HL-60 (cell line): ENCODE measurements at regions not wholly inside any gene's neighbourhood (a gene's known extent, or its start where the extent isn't known, plus 50 kb on each side); places are given as distances from the start of the nearest gene placed in this dataset.

Experiments used
- DNase-seq, 2 experiments: peaks; one replicate each; pipeline ENCODE4 v3.0.0-alpha.2; 2010 to 2020; ENCODE audit warnings: low read depth in 1 of 2, low spot score in 1 of 2
- H3K27ac ChIP-seq: fragments of 250-450 bp; sonication (Bioruptor Pico); replicated peaks from 2 replicates; pipeline ENCODE4 v1.5.1; 2020; ENCODE audit warnings: mild to moderate bottlenecking, moderate library complexity
- H3K27me3 ChIP-seq: fragments of 250-450 bp; sonication (Bioruptor Pico); 2 replicates; pipeline ENCODE4 v1.5.1; 2021; ENCODE audit warnings: mild to moderate bottlenecking, moderate library complexity; ENCODE audit not compliant: insufficient read depth, poor library complexity, severe bottlenecking
- H3K4me3 ChIP-seq: replicated peaks from 2 replicates; pipeline ENCODE4 v1.5.1; 2011; ENCODE audit warnings: mild to moderate bottlenecking, control low read depth, low read length; ENCODE audit not compliant: insufficient read depth
- GABPA ChIP-seq: IDR thresholded peaks from 2 replicates; pipeline ENCODE4 v1.6.1; 2012; ENCODE audit warnings: low read depth
- POLR2AphosphoS5 ChIP-seq: IDR thresholded peaks from 2 replicates; pipeline ENCODE4 v1.6.1; 2012; ENCODE audit warnings: low read depth
- SPI1 ChIP-seq: IDR thresholded peaks from 2 replicates; pipeline ENCODE4 v1.6.1; 2012; ENCODE audit warnings: low read depth, mild to moderate bottlenecking, borderline replicate concordance
- TF ChIP-seq, protein P1 (sequence below): IDR thresholded peaks from 2 replicates; pipeline ENCODE4 v1.6.1; 2012; ENCODE audit warnings: low read depth; ENCODE audit not compliant: insufficient replicate concordance
- TF ChIP-seq, protein P2 (sequence below): IDR thresholded peaks from one replicate; pipeline ENCODE4 v1.5.1; 2011; ENCODE audit warnings: low read length, control low read depth, inconsistent platforms; ENCODE audit not compliant: insufficient read depth

DNA sequence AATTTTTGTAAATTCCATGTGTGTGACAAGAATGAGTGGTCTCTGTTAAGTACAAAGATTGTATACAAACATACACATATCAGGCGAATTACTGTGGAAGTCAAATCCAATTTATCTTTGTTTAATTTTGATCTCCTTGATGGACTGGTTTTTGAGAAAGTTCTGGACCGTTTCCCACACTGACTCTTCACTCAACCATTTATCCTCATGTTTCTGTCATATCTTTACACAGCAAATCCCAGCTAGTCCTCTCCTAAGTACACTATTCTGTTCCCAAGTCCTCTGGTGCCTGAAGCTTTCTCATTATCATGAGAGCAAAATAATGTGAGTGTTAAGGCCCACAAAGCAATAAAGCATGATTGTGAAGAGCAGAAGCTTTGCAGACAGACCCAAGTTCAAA, 189.9 kb downstream of the WNT5A start:
- TF ChIP-seq, protein P1, sequence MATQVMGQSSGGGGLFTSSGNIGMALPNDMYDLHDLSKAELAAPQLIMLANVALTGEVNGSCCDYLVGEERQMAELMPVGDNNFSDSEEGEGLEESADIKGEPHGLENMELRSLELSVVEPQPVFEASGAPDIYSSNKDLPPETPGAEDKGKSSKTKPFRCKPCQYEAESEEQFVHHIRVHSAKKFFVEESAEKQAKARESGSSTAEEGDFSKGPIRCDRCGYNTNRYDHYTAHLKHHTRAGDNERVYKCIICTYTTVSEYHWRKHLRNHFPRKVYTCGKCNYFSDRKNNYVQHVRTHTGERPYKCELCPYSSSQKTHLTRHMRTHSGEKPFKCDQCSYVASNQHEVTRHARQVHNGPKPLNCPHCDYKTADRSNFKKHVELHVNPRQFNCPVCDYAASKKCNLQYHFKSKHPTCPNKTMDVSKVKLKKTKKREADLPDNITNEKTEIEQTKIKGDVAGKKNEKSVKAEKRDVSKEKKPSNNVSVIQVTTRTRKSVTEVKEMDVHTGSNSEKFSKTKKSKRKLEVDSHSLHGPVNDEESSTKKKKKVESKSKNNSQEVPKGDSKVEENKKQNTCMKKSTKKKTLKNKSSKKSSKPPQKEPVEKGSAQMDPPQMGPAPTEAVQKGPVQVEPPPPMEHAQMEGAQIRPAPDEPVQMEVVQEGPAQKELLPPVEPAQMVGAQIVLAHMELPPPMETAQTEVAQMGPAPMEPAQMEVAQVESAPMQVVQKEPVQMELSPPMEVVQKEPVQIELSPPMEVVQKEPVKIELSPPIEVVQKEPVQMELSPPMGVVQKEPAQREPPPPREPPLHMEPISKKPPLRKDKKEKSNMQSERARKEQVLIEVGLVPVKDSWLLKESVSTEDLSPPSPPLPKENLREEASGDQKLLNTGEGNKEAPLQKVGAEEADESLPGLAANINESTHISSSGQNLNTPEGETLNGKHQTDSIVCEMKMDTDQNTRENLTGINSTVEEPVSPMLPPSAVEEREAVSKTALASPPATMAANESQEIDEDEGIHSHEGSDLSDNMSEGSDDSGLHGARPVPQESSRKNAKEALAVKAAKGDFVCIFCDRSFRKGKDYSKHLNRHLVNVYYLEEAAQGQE = no peak
- TF ChIP-seq GABPA = no peak
- TF ChIP-seq POLR2AphosphoS5 = no peak
- TF ChIP-seq SPI1 = no peak
- TF ChIP-seq, protein P2, sequence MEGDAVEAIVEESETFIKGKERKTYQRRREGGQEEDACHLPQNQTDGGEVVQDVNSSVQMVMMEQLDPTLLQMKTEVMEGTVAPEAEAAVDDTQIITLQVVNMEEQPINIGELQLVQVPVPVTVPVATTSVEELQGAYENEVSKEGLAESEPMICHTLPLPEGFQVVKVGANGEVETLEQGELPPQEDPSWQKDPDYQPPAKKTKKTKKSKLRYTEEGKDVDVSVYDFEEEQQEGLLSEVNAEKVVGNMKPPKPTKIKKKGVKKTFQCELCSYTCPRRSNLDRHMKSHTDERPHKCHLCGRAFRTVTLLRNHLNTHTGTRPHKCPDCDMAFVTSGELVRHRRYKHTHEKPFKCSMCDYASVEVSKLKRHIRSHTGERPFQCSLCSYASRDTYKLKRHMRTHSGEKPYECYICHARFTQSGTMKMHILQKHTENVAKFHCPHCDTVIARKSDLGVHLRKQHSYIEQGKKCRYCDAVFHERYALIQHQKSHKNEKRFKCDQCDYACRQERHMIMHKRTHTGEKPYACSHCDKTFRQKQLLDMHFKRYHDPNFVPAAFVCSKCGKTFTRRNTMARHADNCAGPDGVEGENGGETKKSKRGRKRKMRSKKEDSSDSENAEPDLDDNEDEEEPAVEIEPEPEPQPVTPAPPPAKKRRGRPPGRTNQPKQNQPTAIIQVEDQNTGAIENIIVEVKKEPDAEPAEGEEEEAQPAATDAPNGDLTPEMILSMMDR = no peak
- Histone ChIP-seq H3K4me3 (no peak overlapping the region), H3K27me3 (no peaks in the 10 kb centered on the region), H3K27ac (no peak overlapping the region)
- no peak for DNase-seq

DNA sequence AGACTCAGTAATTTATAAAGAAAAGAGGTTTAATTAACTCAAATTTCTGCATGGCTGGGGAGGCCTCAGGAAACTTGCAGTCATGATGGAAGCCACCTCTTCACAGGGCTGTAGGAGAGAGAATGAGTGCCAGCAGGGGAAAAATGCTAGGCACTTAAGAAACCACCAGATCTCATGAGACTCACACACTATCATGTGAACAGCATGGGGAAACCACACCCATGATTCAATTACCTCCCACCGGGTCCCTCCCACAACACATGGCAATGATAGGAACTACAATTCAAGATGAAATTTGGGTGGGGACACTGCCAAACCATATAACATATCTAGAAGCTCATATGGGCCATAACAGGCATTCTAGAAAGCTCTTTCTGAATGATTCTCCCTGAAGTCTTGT, 190.3 kb downstream of the WNT5A start:
- Histone ChIP-seq H3K4me3 (no peak overlapping the region), H3K27me3 (no peaks in the 10 kb centered on the region), H3K27ac (no peak overlapping the region)
- no peak for DNase-seq
- TF ChIP-seq SPI1 (no peak), POLR2AphosphoS5 (no peak), GABPA (no peak)
- TF ChIP-seq, protein P2 = no peak
- TF ChIP-seq, protein P1 = no peak

DNA sequence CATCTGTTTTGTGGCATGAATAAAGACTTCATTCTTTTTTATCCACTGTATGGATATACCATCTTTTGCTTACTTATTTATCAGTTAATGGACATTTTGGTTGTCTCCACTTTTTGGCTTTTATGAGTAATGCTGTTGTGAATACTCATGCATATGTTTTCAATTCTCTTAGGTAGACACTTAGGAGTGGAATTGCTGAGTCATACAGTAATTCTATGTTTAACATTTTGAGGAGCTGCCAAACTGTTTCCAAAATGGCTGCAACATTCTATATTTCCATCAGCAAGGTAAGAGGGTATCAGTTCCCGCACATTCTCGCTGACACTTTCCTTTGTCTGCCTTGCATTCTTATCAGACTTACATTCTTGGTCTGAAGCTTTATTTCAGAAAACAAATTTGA, 191.1 kb downstream of the WNT5A start:
- no peak overlapping the region for H3K27ac ChIP-seq
- no peak overlapping the region for H3K4me3 ChIP-seq
- no peak for DNase-seq
- no peaks in the 10 kb centered on the region for H3K27me3 ChIP-seq
- TF ChIP-seq, protein P1 = no peak
- TF ChIP-seq, protein P2 = no peak
- no peak for TF ChIP-seq GABPA
- TF ChIP-seq POLR2AphosphoS5 = no peak
- TF ChIP-seq SPI1 = no peak
